Left ventricle myocardium inferior (tissue), 1 donor: ENCODE measurements at regions not wholly inside any gene's neighbourhood (a gene's known extent, or its start where the extent isn't known, plus 50 kb on each side); places are given as distances from the start of the nearest gene placed in this dataset.

Experiments used
- DNase-seq: peaks from one replicate; pipeline ENCODE4 v3.0.0-alpha.2; 2020
- H3K27ac ChIP-seq: fragments of 200-600 bp; replicated peaks from 2 replicates; pipeline ENCODE4 v1.8.0; 2021
- H3K27me3 ChIP-seq: fragments of 200-600 bp; 2 replicates; pipeline ENCODE4 v1.8.0; 2021; ENCODE audit warnings: low read depth
- H3K36me3 ChIP-seq: fragments of 200-600 bp; 2 replicates; pipeline ENCODE4 v1.8.0; 2021
- H3K4me1 ChIP-seq: fragments of 200-600 bp; 2 replicates; pipeline ENCODE4 v1.8.0; 2021
- H3K4me3 ChIP-seq: fragments of 200-600 bp; 2 replicates; pipeline ENCODE4 v1.8.0; 2021; ENCODE audit warnings: mild to moderate bottlenecking, moderate library complexity
- H3K9me3 ChIP-seq: fragments of 200-600 bp; replicated peaks from 2 replicates; pipeline ENCODE4 v1.8.0; 2021
- CTCF ChIP-seq: fragments of 200-600 bp; IDR thresholded peaks from 2 replicates; pipeline ENCODE4 v1.8.0; 2021; ENCODE audit warnings: antibody characterized with exemption, mild to moderate bottlenecking, borderline replicate concordance
- intact Hi-C: fragments of 100-400 bp; cut with micrococcal nuclease; formaldehyde crosslinking; loops from one replicate; pipeline ENCODE4 v1.11.0; 2022
- donor health status: DM: no; HTN: yes; CAD: no; lungs with severe emphysema.

GRCh38 chr6:170460641-170461040, 92.5 kb downstream of the PSMB1 start:
- no peak for DNase-seq

GRCh38 chr6:170459451-170459850, 93.7 kb downstream of the PSMB1 start:
- Histone ChIP-seq H3K27ac (no peak overlapping the region), H3K4me1 (peaks cover 36% of the 10 kb centered on the region), H3K36me3 (no peaks in the 10 kb centered on the region), H3K27me3 (no peaks in the 10 kb centered on the region), H3K9me3 (no peaks in the 10 kb centered on the region), H3K4me3 (peak overlapping the region; percentile 54)
- TF ChIP-seq CTCF = no peak
- intact Hi-C loops = no loop called here
- no peak for DNase-seq

More at GRCh38 chr6:170460641-170461040, 92.5 kb downstream of the PSMB1 start:
- H3K4me1 ChIP-seq = peaks cover 29% of the 10 kb centered on the region
- no peaks in the 10 kb centered on the region for H3K36me3 ChIP-seq
- no peaks in the 10 kb centered on the region for H3K27me3 ChIP-seq
- H3K27ac ChIP-seq = no peak overlapping the region
- no peak for TF ChIP-seq CTCF
- intact Hi-C loops = no loop called here
- no peaks in the 10 kb centered on the region for H3K9me3 ChIP-seq
- H3K4me3 ChIP-seq = no peak overlapping the region

GRCh38 chr6:170456886-170457698, 96.0 kb downstream of the PSMB1 start:
- Histone ChIP-seq H3K9me3 (no peaks in the 10 kb centered on the region), H3K27me3 (no peaks in the 10 kb centered on the region), H3K36me3 (no peaks in the 10 kb centered on the region), H3K4me3 (no peak overlapping the region), H3K27ac (peak overlapping the region; percentile 46), H3K4me1 (peaks cover 26% of the 10 kb centered on the region)
- DNase-seq = no peak
- intact Hi-C loops = no loop called here
- no peak for TF ChIP-seq CTCF
